ENCODE measurements at regions not wholly inside any gene's neighbourhood (a gene's known extent, or its start where the extent isn't known, plus 50 kb on each side); places are given as distances from the start of the nearest gene placed in this dataset.

DNA sequence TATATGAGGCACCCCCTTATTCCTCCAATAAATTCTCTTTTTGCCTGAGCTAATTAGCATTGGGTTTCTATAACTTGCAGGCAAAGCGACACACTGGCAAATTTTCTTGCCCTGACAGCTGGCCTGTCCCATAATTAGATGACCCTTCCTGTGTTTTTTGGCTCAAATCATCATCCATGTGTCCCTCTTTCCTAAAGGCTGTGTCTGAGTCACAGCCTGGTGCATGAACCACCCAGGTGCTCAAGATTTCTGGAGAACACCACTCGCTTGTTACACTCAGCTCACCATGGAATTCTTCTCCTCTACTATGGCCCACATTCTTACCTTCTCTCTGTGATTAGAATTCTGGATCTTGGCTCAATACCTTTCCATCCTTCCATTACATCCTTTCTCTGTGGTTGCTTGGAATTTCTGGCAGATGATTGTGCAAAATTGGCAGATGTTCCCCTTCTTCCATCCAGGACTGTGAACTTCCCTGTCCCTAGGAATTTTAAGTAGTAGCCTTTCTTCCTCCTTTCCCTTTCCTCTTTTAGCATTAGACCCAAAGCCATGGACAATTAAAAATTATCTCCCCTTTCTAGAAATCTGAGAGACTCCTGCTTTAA, 116.0 kb upstream of the ANKRD1 start:
- no peak for DNase-seq

DNA sequence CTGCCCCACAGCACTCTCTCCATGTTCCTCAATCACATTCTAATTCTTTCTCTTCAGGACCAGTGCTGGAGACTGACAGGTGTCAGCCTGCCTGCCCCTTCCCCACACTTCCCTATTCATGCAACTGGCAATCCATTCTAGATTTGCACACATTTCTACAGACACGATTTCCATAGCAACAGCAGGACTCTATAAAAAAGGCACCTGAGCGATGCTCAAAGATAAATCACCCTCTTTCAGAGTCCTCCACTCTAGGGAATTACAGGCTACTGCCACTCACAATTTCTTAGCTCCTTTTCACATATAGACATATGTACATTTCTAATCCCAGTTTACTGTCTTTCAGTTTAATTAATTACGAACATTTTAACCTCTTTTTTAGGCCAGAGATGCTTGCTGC, 118.1 kb upstream of the ANKRD1 start:
- no peak for DNase-seq

DNA sequence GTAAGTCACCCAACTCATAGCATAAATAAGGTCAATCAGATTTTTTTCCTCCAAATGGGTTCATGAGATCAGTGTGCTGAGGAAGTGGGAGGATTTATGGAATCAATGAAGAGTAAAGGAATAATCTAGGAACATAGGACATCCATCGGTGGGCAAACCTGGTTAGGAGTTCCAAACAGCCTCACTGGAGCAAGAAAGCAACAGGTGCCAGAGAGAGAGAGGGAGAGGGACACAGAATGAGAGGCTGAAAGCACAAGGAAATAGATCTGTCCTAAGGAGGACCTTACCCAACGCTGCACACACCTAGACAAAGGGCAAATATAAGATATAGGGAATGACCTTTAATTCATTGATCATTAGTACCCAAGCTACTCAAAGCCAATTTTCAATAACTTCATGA, 119.5 kb upstream of the ANKRD1 start:
- DNase-seq: no peak

- no peak for DNase-seq
These were observed 121.2 kb upstream of the ANKRD1 start for GRCh38 chr10:91042069-91042468.

- no peak for DNase-seq
These were observed 122.5 kb upstream of the ANKRD1 start for GRCh38 chr10:91043173-91043910.

- no peak for DNase-seq
These were observed 126.0 kb upstream of the ANKRD1 start for GRCh38 chr10:91046869-91047268.

DNA sequence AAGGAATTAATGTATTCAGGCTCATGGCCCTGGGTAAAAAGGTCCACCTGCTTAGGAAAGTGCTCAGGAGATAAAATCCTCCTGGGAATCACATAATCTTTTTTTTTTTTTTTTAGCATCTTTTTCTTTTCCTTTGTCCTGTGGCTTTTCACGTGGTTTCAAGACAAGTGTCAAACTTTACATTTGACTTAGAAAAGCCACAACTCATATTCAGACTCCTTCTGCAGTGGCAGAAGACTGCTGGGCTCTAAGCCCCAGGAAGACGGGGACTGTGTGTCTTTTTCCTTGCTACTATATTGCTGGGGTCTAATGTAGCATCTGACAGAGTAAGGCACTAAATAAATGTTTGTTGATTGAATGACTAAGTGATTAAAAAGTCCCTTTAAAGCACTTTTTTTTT, 127.5 kb upstream of the ANKRD1 start:
- no peak for DNase-seq

DNA sequence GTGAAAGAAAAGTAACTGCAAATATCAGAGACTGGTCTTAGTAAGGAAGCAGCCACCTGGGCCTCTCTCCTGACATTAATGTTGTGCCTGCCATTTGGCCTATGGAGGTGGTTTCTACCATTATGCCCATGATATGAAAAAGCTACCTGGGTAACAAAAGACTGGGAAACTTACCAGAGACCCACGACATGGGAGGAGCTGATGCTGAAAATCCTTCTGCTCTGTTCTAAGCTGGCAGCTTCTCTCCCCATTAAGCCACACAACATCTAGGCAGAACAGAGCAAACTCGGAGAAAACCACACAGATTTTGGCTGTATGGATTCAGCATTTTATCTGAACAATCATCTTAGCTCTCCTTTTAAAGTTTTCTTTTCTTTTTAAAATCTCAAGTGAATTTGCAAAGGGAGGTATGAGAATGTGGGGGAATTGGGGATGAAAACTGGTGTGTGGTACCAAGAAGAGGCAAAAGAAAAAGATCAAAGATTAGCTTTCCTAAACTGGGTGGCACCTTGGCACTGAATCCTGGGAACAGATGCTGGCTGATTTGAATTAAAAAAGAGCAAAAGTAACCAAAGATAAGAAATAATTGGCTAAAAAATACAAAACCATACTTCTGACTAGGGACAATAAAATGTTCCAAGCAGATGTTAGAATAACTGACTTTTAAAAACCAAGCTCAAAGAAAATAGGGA, 128.6 kb upstream of the ANKRD1 start:
- DNase-seq: no peak

- DNase-seq: no peak
These were observed 129.1 kb upstream of the ANKRD1 start for GRCh38 chr10:91049988-91050360.

DNA sequence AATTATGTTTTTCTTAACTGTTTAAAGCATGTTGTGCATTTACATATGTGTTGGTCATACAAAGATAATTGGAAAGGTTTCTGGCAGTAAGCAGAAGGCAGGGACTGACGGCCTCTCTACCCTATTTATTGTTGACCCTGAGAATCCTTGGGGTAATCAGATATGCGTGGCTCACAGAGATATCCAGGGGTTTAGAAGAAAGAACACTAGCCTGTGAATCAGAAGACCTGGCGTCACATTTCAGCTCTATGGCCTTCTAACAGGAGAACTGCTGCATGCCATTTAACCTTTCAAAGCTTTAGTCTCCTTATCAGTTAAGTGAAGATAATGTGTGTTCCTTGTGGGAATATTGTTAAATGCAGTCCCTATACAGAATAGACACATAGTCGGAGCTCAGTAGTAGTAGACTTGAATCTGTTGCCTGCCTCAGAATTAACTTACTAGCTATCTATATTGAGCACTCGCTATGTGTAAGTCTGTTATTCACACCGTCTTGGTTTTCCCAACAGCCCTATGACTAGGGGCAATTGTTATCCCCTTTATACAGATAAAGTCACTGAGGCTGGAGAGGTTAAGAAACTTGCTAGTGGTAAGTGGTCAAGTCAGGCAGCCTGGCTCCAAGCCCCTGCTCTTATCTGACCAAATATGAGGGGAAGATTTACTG, 129.6 kb upstream of the ANKRD1 start:
- no peak for DNase-seq

DNA sequence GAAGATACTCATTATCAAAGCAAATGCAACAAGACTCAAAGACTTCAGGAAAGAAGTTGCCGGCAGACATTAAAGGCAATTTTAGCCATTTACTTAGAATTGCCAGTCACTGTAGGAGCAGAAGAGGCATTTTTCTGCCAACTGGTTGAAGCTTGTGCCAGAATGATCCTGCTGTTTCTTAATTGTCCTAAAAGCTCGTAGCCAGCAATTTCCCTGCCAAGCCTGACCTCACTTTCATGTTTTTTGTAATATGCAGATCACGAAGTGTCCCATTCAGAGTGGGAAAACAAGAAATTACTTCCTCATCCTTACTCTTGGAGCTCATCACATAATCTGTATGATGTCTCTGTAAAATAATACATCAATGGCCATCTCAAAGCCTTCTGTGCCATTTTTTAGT, 130.9 kb upstream of the ANKRD1 start:
- peak; percentile 33 for DNase-seq

GRCh38 chr10:91054325-91054724, 133.4 kb upstream of the ANKRD1 start:
- DNase-seq: no peak

- DNase-seq: no peak
These were observed 140.3 kb upstream of the ANKRD1 start for GRCh38 chr10:91061187-91061586.

GRCh38 chr10:91061608-91062007, 140.7 kb upstream of the ANKRD1 start:
- DNase-seq: no peak

DNA sequence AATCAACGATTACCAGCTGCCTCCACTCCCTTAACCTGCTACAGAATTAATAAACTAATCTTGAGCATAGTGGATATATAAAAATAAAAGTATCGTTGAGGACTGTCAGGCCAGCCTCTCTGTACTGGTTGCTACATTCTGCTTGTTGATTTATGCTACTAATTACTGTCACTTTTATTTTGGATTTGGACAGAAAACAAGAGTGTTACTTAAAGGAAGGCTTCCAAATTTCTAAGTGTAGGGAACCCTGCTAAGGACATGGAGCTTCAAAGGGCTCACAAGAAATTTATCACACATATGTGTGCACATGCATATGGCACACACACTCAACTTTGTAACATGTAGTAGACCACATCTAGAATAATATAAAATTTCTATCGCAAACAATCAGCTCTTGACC, 141.2 kb upstream of the ANKRD1 start:
- DNase-seq: no peak

GRCh38 chr10:91071786-91072185, 148.7 kb upstream of the PCGF5 start:
- no peak for DNase-seq

- no peak for DNase-seq
These were observed 147.0 kb upstream of the PCGF5 start for GRCh38 chr10:91073286-91073979.

DNA sequence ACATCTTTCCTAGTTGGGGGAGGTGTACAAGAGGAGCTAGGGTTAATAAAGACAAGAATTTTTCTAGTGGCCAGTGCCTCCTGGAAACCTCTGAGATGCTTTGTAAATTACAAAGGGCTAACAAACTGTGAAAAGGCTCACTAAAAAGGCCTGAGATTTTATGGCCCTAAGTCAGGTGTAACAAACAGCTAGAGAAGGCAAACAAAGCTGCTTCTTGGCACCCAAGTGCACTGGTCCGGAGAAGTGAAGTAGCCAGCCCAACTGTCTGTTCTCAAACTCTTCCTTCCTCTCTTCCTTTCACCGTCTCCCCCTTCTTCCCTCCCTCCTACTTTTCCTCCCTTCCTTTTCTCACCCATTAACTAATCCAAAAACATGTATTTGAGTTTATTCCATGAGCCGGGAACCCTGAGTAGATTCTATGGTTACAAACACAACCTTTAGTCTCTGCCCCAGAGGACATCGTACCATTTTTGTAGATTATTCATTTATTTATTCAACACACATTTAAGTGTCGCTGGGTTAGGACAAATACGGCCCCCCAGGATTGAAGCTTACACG, 143.4 kb upstream of the PCGF5 start:
- no peak for DNase-seq

- DNase-seq: no peak
These were observed 142.9 kb upstream of the PCGF5 start for GRCh38 chr10:91077549-91078071.

DNA sequence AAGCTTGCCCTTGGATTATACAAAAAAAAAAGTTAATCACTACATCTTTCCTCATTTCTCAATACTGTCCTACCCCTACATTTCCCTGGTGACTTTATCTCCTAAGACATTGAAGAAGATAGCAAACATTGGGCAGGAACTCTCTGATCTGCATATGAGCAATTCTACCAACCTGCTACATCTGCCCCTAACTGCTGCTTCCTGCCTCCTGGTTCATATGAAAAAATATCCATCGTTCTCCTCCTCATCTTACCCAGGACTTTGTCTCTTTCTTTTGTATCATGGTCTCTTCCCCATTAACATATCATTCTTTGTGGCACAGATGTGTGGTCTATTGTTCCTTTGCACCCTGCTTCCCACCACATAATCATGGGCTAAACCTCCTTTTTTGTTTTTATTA, 139.7 kb upstream of the PCGF5 start:
- no peak for DNase-seq

- no peak for DNase-seq
These were observed 138.0 kb upstream of the PCGF5 start for GRCh38 chr10:91082447-91082846.
